ENCODE measurements at regions not wholly inside any gene's neighbourhood (a gene's known extent, or its start where the extent isn't known, plus 50 kb on each side); places are given as distances from the start of the nearest gene placed in this dataset.

GRCh38 chr7:113715981-113716856, 202.6 kb downstream of the PPP1R3A start:
- peaks cover 4% of the 10 kb centered on the region for H3F3A ChIP-seq (ENCODE audit: insufficient read depth, low read length, poor library complexity, severe bottlenecking)
- H3K9me2 ChIP-seq (ENCODE audit: insufficient read depth, low read length), result no peaks in the 10 kb centered on the region
- no peaks in the 10 kb centered on the region for H3K27me3 ChIP-seq (ENCODE audit: insufficient read depth, low read depth, low read length)
- H4K20me1 ChIP-seq (ENCODE audit: insufficient read depth), result no peaks in the 10 kb centered on the region
- H2AFZ ChIP-seq (ENCODE audit: low read depth, low read length), result no peak overlapping the region
- peak overlapping the region; percentile 3 for H3K4me3 ChIP-seq (ENCODE audit: low read length)
- H3K27ac ChIP-seq (ENCODE audit: low read length), result peak overlapping the region; percentile 52
- H3K79me2 ChIP-seq (replicated peaks; ENCODE audit: insufficient read depth, low read length), result no peaks in the 10 kb centered on the region
- TF ChIP-seq EP300 (conservative IDR thresholded peaks at IDR 0.05; ENCODE audit: poor library complexity, severe bottlenecking) (no peak), POLR2AphosphoS5 (IDR thresholded peaks at IDR 0.05) (peak; percentile 29), MXI1 (conservative IDR thresholded peaks at IDR 0.05; ENCODE audit: poor library complexity, severe bottlenecking) (no peak), EZH2 (IDR thresholded peaks at IDR 0.05; ENCODE audit: borderline replicate concordance, insufficient read depth, low read length, poor library complexity, severe bottlenecking) (no peak), RAD21 (conservative IDR thresholded peaks at IDR 0.05) (no peak), SMC3 (conservative IDR thresholded peaks at IDR 0.05; ENCODE audit: poor library complexity) (no peak)
- no peaks in the 10 kb centered on the region for H3K9me3 ChIP-seq (ENCODE audit: low read length)
- H3K36me3 ChIP-seq (ENCODE audit: insufficient read depth, low read length), result no peaks in the 10 kb centered on the region
- H3K4me2 ChIP-seq (ENCODE audit: low read length), result no peak overlapping the region
- no peak overlapping the region for H3K9ac ChIP-seq (ENCODE audit: low read length)

GRCh38 chr7:113715262-113715661, 203.5 kb downstream of the PPP1R3A start:
- no peaks in the 10 kb centered on the region for H3K27me3 ChIP-seq (ENCODE audit: insufficient read depth, low read depth, low read length)
- H3F3A ChIP-seq (ENCODE audit: insufficient read depth, low read length, poor library complexity, severe bottlenecking), result peaks cover 4% of the 10 kb centered on the region
- H3K36me3 ChIP-seq (ENCODE audit: insufficient read depth, low read length), result no peaks in the 10 kb centered on the region
- H3K9me2 ChIP-seq (ENCODE audit: insufficient read depth, low read length), result no peaks in the 10 kb centered on the region
- no peak overlapping the region for H3K27ac ChIP-seq (ENCODE audit: low read length)
- H3K4me3 ChIP-seq (ENCODE audit: low read length), result no peak overlapping the region
- H3K9ac ChIP-seq (ENCODE audit: low read length), result no peak overlapping the region
- H3K9me3 ChIP-seq (ENCODE audit: low read length), result no peaks in the 10 kb centered on the region
- H3K4me2 ChIP-seq (ENCODE audit: low read length), result no peak overlapping the region
- no peak for TF ChIP-seq EP300 (conservative IDR thresholded peaks at IDR 0.05; ENCODE audit: poor library complexity, severe bottlenecking)
- no peak for TF ChIP-seq CTCF (IDR thresholded peaks at IDR 0.05; ENCODE audit: poor library complexity, severe bottlenecking)
- TF ChIP-seq MXI1 (conservative IDR thresholded peaks at IDR 0.05; ENCODE audit: poor library complexity, severe bottlenecking), result no peak
- TF ChIP-seq POLR2AphosphoS5 (IDR thresholded peaks at IDR 0.05), result no peak
- no peak for TF ChIP-seq RAD21 (conservative IDR thresholded peaks at IDR 0.05)
- TF ChIP-seq SMC3 (conservative IDR thresholded peaks at IDR 0.05; ENCODE audit: poor library complexity), result no peak
- no peak for TF ChIP-seq TAF1 (IDR thresholded peaks at IDR 0.05; ENCODE audit: low read depth)
- TF ChIP-seq EZH2 (IDR thresholded peaks at IDR 0.05; ENCODE audit: borderline replicate concordance, insufficient read depth, low read length, poor library complexity, severe bottlenecking), result no peak
- no peak for TF ChIP-seq REST (IDR thresholded peaks at IDR 0.05; ENCODE audit: borderline replicate concordance)
- no peak overlapping the region for H2AFZ ChIP-seq (ENCODE audit: low read depth, low read length)
- H4K20me1 ChIP-seq (ENCODE audit: insufficient read depth), result no peaks in the 10 kb centered on the region
- H3K79me2 ChIP-seq (replicated peaks; ENCODE audit: insufficient read depth, low read length), result no peaks in the 10 kb centered on the region
